Right atrium auricular region (tissue), 2 donors: ENCODE measurements at regions not wholly inside any gene's neighbourhood (a gene's known extent, or its start where the extent isn't known, plus 50 kb on each side); places are given as distances from the start of the nearest gene placed in this dataset.

ENCODE experiments used
- DNase-seq: peaks from one replicate; pipeline ENCODE4 v3.0.0-alpha.2; 2019; ENCODE audit warnings: low spot score
- H3K27ac ChIP-seq, 2 donors: fragments of 200-600 bp; sonication (generic); 1 replicate in 1 of 2; 2 replicates in 1 of 2; pipeline ENCODE4 v1.5.1; 2016 to 2019
- H3K27me3 ChIP-seq, 2 donors: fragments of 200-600 bp; sonication (generic); one replicate each; pipeline versions ENCODE4 v1.5.1 to v1.6.0; 2017 to 2019
- H3K36me3 ChIP-seq: fragments of 200-600 bp; sonication (generic); one replicate; pipeline ENCODE4 v1.5.1; 2016
- H3K4me1 ChIP-seq, 2 donors: fragments of 200-600 bp; sonication (generic); one replicate each; pipeline versions ENCODE4 v1.5.1 to v1.6.0; 2017 to 2019
- H3K4me3 ChIP-seq, 2 donors: fragments of 200-600 bp; sonication (generic); 1 replicate in 1 of 2; 2 replicates in 1 of 2; pipeline ENCODE4 v1.5.1; 2017 to 2019; ENCODE audit warnings: mild to moderate bottlenecking in 1 of 2, moderate library complexity in 1 of 2
- H3K9me3 ChIP-seq, 2 donors: fragments of 200-600 bp; sonication (generic); one replicate each; pipeline ENCODE4 v1.5.1; 2019
- TF ChIP-seq, protein P1 (sequence below), 2 donors: fragments of 200-600 bp; sonication (generic); IDR thresholded peaks; one replicate each; pipeline ENCODE4 v1.5.1; 2019; ENCODE audit warnings: antibody characterized with exemption in 2 of 2

DNA sequence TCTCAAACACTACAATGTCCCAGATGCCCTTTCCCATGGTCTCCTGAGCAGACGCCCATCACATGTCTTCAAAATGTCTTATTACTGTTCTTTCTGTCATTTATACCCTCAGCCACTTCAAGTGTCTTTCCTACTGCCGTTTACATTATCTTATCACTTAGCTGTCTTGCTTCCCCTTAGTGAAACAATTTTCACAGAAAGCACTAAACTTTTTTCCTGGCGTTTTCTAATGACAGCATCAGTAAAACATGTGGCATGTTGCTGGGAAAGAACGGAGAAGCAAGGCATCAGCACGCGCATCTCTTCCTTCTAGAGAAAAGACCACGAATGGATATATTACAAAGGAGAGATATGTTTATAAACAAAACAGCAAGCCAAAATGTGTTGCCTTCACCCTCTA is 189.7 kb upstream of the SLIT2 start:
- no peak for DNase-seq
- TF ChIP-seq, protein P1, sequence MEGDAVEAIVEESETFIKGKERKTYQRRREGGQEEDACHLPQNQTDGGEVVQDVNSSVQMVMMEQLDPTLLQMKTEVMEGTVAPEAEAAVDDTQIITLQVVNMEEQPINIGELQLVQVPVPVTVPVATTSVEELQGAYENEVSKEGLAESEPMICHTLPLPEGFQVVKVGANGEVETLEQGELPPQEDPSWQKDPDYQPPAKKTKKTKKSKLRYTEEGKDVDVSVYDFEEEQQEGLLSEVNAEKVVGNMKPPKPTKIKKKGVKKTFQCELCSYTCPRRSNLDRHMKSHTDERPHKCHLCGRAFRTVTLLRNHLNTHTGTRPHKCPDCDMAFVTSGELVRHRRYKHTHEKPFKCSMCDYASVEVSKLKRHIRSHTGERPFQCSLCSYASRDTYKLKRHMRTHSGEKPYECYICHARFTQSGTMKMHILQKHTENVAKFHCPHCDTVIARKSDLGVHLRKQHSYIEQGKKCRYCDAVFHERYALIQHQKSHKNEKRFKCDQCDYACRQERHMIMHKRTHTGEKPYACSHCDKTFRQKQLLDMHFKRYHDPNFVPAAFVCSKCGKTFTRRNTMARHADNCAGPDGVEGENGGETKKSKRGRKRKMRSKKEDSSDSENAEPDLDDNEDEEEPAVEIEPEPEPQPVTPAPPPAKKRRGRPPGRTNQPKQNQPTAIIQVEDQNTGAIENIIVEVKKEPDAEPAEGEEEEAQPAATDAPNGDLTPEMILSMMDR (IDR thresholded peaks at IDR 0.05): no peak
- no peaks in the 10 kb centered on the region for H3K9me3 ChIP-seq

DNA sequence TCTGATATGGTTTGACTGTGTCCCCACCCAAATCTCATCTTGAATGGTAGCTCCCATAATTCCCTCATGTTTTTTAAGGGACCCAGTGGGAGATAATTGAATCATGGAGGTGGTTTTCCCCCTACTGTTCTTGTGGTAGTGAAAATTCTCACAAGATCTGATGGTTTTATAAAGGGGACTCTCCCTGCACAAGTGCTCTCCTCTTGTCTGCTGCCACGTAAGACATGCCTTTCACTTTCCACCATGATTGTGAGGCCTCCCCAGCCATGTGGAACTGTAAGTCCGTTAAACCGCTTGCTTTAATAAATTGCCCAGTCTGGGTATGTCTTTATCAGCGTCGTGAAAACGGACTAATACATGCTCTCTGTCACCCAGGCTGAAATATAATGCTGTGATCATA is 200.9 kb upstream of the SLIT2 start:
- no peaks in the 10 kb centered on the region for H3K4me1 ChIP-seq
- TF ChIP-seq, protein P1 (IDR thresholded peaks at IDR 0.05): no peak
- H3K27me3 ChIP-seq: no peaks in the 10 kb centered on the region
- H3K9me3 ChIP-seq: no peaks in the 10 kb centered on the region
- DNase-seq: no peak
- H3K4me3 ChIP-seq: no peak overlapping the region
- no peak overlapping the region for H3K27ac ChIP-seq
- H3K36me3 ChIP-seq: no peaks in the 10 kb centered on the region

More for the DNA sequence above, 189.7 kb upstream of the SLIT2 start:
- no peaks in the 10 kb centered on the region for H3K36me3 ChIP-seq
- H3K4me3 ChIP-seq: no peak overlapping the region
- no peak overlapping the region for H3K27ac ChIP-seq
- H3K27me3 ChIP-seq: no peaks in the 10 kb centered on the region
- H3K4me1 ChIP-seq: no peaks in the 10 kb centered on the region

DNA sequence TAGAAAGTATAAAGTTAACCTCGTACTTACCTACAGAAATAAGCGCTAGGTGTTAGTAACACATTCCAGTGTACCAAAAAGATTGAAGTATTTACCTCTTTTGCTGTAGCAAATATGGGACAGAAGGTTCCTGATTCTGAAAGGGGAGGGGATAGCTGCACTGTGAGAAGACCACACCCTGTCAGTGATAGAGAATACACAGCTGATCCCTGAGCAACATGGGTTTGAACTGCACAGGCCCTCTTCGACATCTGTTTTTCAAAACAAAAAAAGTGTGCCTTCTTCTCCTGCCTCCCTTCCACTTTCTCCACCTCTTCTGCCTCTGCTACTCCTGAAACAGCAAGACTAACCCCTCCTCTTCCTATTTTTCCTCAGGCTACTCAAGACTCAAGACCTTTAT is 201.8 kb upstream of the SLIT2 start:
- Histone ChIP-seq H3K27me3 (no peaks in the 10 kb centered on the region), H3K36me3 (no peaks in the 10 kb centered on the region), H3K9me3 (no peaks in the 10 kb centered on the region), H3K4me1 (no peaks in the 10 kb centered on the region), H3K27ac (no peak overlapping the region), H3K4me3 (no peak overlapping the region)
- TF ChIP-seq, protein P1 (IDR thresholded peaks at IDR 0.05): no peak
- no peak for DNase-seq

DNA sequence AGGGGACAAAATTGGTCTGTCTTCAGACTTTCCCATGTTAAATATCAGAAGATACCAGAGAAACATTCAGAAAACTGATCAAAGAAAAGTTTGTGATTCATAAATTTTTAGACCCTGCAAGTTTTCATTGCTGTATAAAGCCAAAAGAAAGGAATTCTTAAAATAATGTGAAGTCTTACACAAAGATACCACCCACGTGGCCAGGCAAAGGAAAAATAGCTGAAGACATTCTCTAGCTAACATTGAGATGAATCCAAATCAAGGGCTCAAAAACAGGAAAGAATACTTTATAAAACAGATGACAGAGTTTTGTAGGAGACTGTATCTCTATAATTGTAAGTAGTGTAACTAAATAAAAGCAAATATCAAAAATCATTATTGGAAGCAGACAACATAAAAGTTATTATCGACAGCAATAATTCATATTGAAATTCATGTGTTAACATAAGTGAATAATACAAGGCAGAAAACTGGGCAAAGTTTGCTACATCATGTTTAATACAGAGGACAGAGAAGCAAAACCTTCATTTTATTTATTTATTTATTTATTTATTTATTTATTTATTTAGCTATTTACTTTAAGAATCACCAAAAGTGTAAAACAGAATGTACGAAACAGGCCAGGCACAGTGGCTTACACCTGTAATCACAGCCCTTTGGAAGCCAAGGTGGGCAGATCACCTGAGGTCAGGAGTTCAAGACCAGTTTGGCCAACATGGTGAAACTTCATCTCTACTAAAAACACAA is 204.6 kb upstream of the SLIT2 start:
- Histone ChIP-seq H3K27ac (no peak overlapping the region), H3K4me3 (no peak overlapping the region), H3K4me1 (no peaks in the 10 kb centered on the region), H3K36me3 (no peaks in the 10 kb centered on the region), H3K27me3 (no peaks in the 10 kb centered on the region), H3K9me3 (no peaks in the 10 kb centered on the region)
- no peak for DNase-seq
- TF ChIP-seq, protein P1 (IDR thresholded peaks at IDR 0.05): no peak

DNA sequence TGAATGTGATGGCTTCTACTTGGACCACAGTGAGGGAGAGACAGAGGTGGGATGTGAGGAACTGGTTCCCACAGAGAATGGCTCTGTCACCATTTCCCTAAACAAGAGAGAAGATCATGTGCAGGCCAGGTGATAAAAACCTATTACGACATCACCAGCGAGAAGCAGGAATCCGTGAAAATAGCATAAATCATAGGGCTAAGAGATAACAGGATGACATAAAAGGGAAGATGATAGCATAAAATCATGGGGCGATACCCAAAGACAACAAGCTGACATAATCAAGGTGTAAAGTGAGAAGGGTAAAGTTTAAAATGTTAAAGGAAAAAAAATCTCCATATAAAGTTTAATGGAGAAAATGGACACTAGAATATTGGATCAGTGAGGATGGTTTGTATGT is 205.5 kb upstream of the SLIT2 start:
- Histone ChIP-seq H3K9me3 (no peaks in the 10 kb centered on the region), H3K4me3 (no peak overlapping the region), H3K27me3 (no peaks in the 10 kb centered on the region), H3K27ac (no peak overlapping the region), H3K4me1 (no peaks in the 10 kb centered on the region), H3K36me3 (no peaks in the 10 kb centered on the region)
- DNase-seq: no peak
- TF ChIP-seq, protein P1 (IDR thresholded peaks at IDR 0.05): no peak

DNA sequence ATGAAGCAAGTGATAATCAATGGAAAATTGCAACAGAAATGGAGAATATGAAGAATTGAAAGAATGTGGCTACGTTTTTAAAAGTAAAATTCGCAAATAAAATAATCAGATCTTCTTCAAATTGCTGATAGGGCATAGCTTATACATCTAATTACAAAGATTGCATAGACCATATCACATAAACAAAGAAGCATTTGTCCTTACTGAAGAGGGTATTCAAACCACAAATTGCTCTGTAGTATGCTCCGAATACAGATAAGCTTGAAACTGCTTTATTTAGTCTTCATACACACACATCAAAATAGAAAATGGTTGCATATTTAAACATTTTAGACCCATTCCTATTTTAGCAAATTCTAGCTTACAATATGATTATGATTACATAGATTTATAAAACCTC is 206.7 kb upstream of the SLIT2 start:
- Histone ChIP-seq H3K9me3 (no peaks in the 10 kb centered on the region), H3K27ac (no peak overlapping the region), H3K4me1 (no peaks in the 10 kb centered on the region), H3K4me3 (no peak overlapping the region), H3K36me3 (no peaks in the 10 kb centered on the region), H3K27me3 (no peaks in the 10 kb centered on the region)
- TF ChIP-seq, protein P1 (IDR thresholded peaks at IDR 0.05): no peak
- no peak for DNase-seq
